Calu3 (cell line): ENCODE measurements at regions not wholly inside any gene's neighbourhood (a gene's known extent, or its start where the extent isn't known, plus 50 kb on each side); places are given as distances from the start of the nearest gene placed in this dataset.

Experiments
- BruUV-seq: library from RNA; stranded (reverse); fragments of 400-500 nt; replicated peaks from 2 replicates; lab custom pipeline; 2021; lab: Mats Ljungman, UMichigan
- CTCF ChIA-PET: fragments of 300-600 bp; sonication (Branson Sonifier 250); formaldehyde crosslinking; loops from one replicate; lab custom pipeline; 2022; ENCODE audit warnings: antibody characterized with exemption; lab: Charles Lee
- DNase-seq: peaks from one replicate; pipeline ENCODE4 v3.0.0; 2022
- H3K27ac Mint-ChIP-seq: one replicate; pipeline ENCODE4 v1.8.0; 2022; ENCODE audit warnings: mixed read lengths; ENCODE audit not compliant: unreplicated experiment
- H3K27me3 Mint-ChIP-seq: one replicate; pipeline ENCODE4 v1.8.0; 2022; ENCODE audit warnings: mixed read lengths; ENCODE audit not compliant: unreplicated experiment
- H3K36me3 Mint-ChIP-seq: one replicate; pipeline ENCODE4 v1.8.0; 2022; ENCODE audit warnings: mild to moderate bottlenecking, moderate library complexity, mixed read lengths; ENCODE audit not compliant: insufficient read depth, unreplicated experiment
- H3K4me1 Mint-ChIP-seq: one replicate; pipeline ENCODE4 v1.8.0; 2022; ENCODE audit warnings: mild to moderate bottlenecking, low read depth, mixed read lengths; ENCODE audit not compliant: unreplicated experiment
- H3K4me3 Mint-ChIP-seq: one replicate; pipeline ENCODE4 v1.8.0; 2022; ENCODE audit warnings: mild to moderate bottlenecking, low read depth, moderate library complexity, mixed read lengths; ENCODE audit not compliant: unreplicated experiment
- H3K9me3 Mint-ChIP-seq: one replicate; pipeline ENCODE4 v1.8.0; 2022; ENCODE audit warnings: low read depth, mixed read lengths; ENCODE audit not compliant: unreplicated experiment
- intact Hi-C: fragments of 100-400 bp; cut with micrococcal nuclease; formaldehyde crosslinking; loops from one replicate; pipeline ENCODE4 v1.10.0; 2022; ENCODE audit not compliant: unreplicated experiment
- TF ChIP-seq, protein P1 (sequence below): fragments of 200-600 bp; IDR thresholded peaks from one replicate; pipeline ENCODE4 v1.8.0; 2022; ENCODE audit warnings: antibody characterized with exemption; ENCODE audit not compliant: unreplicated experiment

GRCh38 chr10:31584876-31585275 is 265.9 kb downstream of the ZEB1 start:
- H3K4me1 Mint-ChIP-seq = peaks cover 20% of the 10 kb centered on the region
- CTCF ChIA-PET = no interaction called here

DNA sequence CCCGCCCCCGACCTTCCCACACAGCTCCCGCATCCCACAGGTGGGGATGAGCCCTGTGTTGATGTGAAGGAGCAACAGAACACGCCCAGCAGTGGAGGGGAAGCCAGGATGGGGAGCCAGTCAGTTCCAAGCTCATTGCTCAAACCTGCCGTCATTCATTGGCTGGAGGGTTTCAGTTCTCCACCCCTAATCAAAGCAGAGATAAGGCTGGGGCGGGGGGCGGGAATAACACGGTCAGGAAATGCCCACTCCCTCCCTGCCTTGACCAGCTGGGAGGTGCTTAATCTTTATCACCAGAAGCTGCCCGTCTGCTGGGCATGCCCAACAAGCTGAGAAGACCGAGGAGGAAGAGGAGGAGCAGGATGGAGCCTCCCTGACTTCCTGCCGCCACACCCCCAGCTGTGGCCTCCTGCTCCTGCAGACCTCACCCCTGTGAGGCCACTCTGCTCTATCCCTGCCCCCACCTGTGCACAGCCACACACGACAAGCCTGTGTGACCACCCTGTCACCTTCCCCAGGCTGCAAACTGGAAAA is 265.1 kb downstream of the ZEB1 start:
- Mint-ChIP-seq H3K27ac (no peak overlapping the region), H3K4me1 (peaks cover 20% of the 10 kb centered on the region), H3K9me3 (no peaks in the 10 kb centered on the region), H3K27me3 (no peaks in the 10 kb centered on the region), H3K36me3 (no peaks in the 10 kb centered on the region), H3K4me3 (no peak overlapping the region)
- TF ChIP-seq, protein P1, sequence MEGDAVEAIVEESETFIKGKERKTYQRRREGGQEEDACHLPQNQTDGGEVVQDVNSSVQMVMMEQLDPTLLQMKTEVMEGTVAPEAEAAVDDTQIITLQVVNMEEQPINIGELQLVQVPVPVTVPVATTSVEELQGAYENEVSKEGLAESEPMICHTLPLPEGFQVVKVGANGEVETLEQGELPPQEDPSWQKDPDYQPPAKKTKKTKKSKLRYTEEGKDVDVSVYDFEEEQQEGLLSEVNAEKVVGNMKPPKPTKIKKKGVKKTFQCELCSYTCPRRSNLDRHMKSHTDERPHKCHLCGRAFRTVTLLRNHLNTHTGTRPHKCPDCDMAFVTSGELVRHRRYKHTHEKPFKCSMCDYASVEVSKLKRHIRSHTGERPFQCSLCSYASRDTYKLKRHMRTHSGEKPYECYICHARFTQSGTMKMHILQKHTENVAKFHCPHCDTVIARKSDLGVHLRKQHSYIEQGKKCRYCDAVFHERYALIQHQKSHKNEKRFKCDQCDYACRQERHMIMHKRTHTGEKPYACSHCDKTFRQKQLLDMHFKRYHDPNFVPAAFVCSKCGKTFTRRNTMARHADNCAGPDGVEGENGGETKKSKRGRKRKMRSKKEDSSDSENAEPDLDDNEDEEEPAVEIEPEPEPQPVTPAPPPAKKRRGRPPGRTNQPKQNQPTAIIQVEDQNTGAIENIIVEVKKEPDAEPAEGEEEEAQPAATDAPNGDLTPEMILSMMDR = no peak
- BruUV-seq = no TSS peak
- intact Hi-C loops = no loop called here
- CTCF ChIA-PET = interaction anchor here (0.8 kb wide), 1 partner anchor 10 kb away, joined by 3 read pairs; no protein-coding TSS in a partner anchor
- no peak for DNase-seq

More at GRCh38 chr10:31584876-31585275, 265.9 kb downstream of the ZEB1 start:
- Mint-ChIP-seq H3K36me3 (no peaks in the 10 kb centered on the region), H3K4me3 (no peak overlapping the region), H3K27me3 (no peaks in the 10 kb centered on the region), H3K9me3 (no peaks in the 10 kb centered on the region), H3K27ac (no peak overlapping the region)
- no peak for DNase-seq
- TF ChIP-seq, protein P1 = no peak
- no TSS peak for BruUV-seq
- intact Hi-C loops = no loop called here

DNA sequence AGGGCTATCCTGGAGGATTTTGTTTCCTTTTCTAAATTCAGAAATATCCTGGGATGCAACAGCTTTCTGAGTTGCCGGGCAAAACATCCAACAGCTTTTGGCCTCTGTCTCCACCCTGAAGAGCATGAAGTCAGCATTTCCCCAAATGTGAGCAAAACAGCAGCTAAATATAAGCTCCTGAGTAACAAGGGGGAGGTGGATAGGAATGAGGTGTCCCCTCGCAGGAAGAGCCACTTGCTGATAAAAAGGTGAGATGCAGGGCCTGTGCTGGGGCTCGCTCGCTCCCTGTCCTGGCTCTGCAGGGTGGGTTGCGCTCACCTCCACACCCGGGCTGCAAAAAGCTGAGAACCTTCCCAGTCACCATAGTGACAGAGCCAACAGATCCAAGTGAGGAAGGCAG is 264.3 kb downstream of the ZEB1 start:
- Mint-ChIP-seq H3K27me3 (no peaks in the 10 kb centered on the region), H3K36me3 (no peaks in the 10 kb centered on the region), H3K4me3 (no peak overlapping the region), H3K4me1 (peaks cover 20% of the 10 kb centered on the region), H3K9me3 (peaks cover 2% of the 10 kb centered on the region), H3K27ac (no peak overlapping the region)
- DNase-seq = no peak
- BruUV-seq = no TSS peak
- CTCF ChIA-PET = no interaction called here
- TF ChIP-seq, protein P1 = no peak
- intact Hi-C loops = no loop called here

DNA sequence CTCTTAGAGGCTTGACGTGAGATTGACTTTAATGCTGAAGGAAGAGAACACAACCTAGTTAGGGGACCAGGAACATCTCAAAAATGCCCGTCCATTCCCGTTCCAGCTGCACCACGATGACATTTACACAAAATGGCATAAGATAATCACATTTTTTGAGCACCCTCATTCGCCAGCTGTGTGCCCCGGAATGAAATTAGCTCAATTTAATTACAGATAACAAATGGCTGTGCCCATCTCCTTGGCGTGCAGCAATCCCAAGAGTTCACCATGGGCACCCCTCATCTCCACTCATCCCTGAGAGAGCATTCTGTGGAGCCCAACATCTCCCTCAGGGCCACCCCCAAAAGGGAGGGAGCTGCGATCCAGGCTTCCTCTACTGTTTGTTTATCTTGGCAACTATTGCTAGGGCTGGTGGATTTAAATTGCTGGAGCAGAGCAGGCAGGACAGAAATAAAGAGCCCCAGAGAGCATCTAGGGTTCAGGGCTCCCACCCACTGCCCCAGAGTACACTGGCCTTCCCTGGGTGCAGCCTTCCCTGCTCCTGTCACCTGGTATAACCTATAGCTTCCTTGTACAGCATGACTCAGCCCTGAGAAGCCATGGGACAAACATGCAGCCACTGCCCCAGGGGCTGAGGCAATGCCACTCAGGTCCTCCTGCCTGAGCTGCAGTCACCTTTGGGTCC is 263.5 kb downstream of the ZEB1 start:
- DNase-seq = peak; percentile 64
- peaks cover 20% of the 10 kb centered on the region for H3K4me1 Mint-ChIP-seq
- intact Hi-C loops = no loop called here
- H3K9me3 Mint-ChIP-seq = peaks cover 2% of the 10 kb centered on the region
- no peaks in the 10 kb centered on the region for H3K36me3 Mint-ChIP-seq
- peaks cover 6% of the 10 kb centered on the region for H3K27me3 Mint-ChIP-seq
- H3K4me3 Mint-ChIP-seq = no peak overlapping the region
- BruUV-seq = no TSS peak
- TF ChIP-seq, protein P1 = no peak
- CTCF ChIA-PET = interaction anchor here (0.6 to 0.9 kb wide), 4 partner anchors 10 to 183 kb away, joined by 3 to 7 read pairs (median 3); no protein-coding TSS in a partner anchor
- no peak overlapping the region for H3K27ac Mint-ChIP-seq
